Endothelial cell of umbilical vein (primary cell): ENCODE measurements at regions not wholly inside any gene's neighbourhood (a gene's known extent, or its start where the extent isn't known, plus 50 kb on each side); places are given as distances from the start of the nearest gene placed in this dataset.

Experiments used
- BruUV-seq: library from RNA; stranded (reverse); fragments of 400-500 nt; replicated peaks from 2 replicates; lab custom pipeline; 2021; lab: Mats Ljungman, UMichigan
- CTCF ChIA-PET: fragments of 300-600, 350-600 bp; sonication (Branson Sonifier 250); formaldehyde crosslinking; loops from one replicate; lab custom pipeline; 2021; ENCODE audit warnings: antibody characterized with exemption, inconsistent platforms; lab: Charles Lee
- POLR2A ChIA-PET: fragments of 300-600, 350-600 bp; sonication (Branson Sonifier 250); formaldehyde crosslinking; loops from one replicate; lab custom pipeline; 2021; ENCODE audit warnings: antibody characterized with exemption, inconsistent platforms; lab: Charles Lee
- DNase-seq: peaks from one replicate; pipeline ENCODE4 v3.0.0-alpha.2; 2011; ENCODE audit warnings: low read depth, low spot score
- FAIRE-seq: peaks from 2 replicates; lab custom pipeline; 2011; peaks lifted over from hg19 to GRCh38; lab: Jason Lieb, UNC
- H2AFZ ChIP-seq: 2 replicates; pipeline ENCODE4 v1.6.0; 2012; ENCODE audit warnings: low read depth, low read length, control low read depth, inconsistent platforms
- H3K27ac ChIP-seq: 2 replicates; pipeline ENCODE4 v1.5.1; 2011; ENCODE audit warnings: low read depth, mild to moderate bottlenecking, control low read depth, low read length, moderate library complexity; ENCODE audit not compliant: insufficient read depth
- H3K27me3 ChIP-seq, 2 experiments: 2 replicates each; pipeline versions ENCODE4 v1.6.0 to v1.6.1; 2011; ENCODE audit warnings: low read length in 2 of 2, mixed read lengths in 1 of 2; ENCODE audit not compliant: control insufficient read depth in 2 of 2, insufficient read depth in 2 of 2
- H3K36me3 ChIP-seq, 2 experiments: 2 replicates in 1 of 2; 3 replicates in 1 of 2; pipeline ENCODE4 v1.5.1; 2011; ENCODE audit warnings: low read length in 2 of 2, mild to moderate bottlenecking in 1 of 2, moderate library complexity in 1 of 2; ENCODE audit not compliant: control insufficient read depth in 2 of 2, insufficient read depth in 2 of 2; ENCODE audit errors: extremely low read depth in 1 of 2
- H3K4me1 ChIP-seq: 3 replicates; pipeline ENCODE4 v1.5.1; 2011; ENCODE audit warnings: mild to moderate bottlenecking, low read length; ENCODE audit not compliant: control insufficient read depth, insufficient read depth; ENCODE audit errors: extremely low read depth
- H3K4me2 ChIP-seq: 2 replicates; pipeline ENCODE4 v1.6.1; 2011; ENCODE audit warnings: low read length, control low read depth, mixed read lengths; ENCODE audit not compliant: insufficient read depth
- H3K4me3 ChIP-seq, 3 experiments: fragments of 200-600 bp in 1 of 3; sonication (generic), shearing (Covaris generic) in 1 of 3; replicated peaks in 1 of 3; 2 replicates each; pipeline ENCODE4 v1.5.1; 2011 to 2016; ENCODE audit warnings: control low read depth in 3 of 3, low read length in 3 of 3, mild to moderate bottlenecking in 2 of 3, inconsistent platforms in 1 of 3, low read depth in 1 of 3, moderate library complexity in 1 of 3; ENCODE audit not compliant: insufficient read depth in 1 of 3
- H3K79me2 ChIP-seq: 2 replicates; pipeline ENCODE4 v1.6.0; 2012; ENCODE audit warnings: low read length, inconsistent platforms; ENCODE audit not compliant: control insufficient read depth, insufficient read depth
- H3K9ac ChIP-seq: replicated peaks from 2 replicates; pipeline ENCODE3; 2011; ENCODE audit warnings: low read length, control low read depth; ENCODE audit not compliant: insufficient read depth; ENCODE audit errors: extremely low read depth
- H3K9me1 ChIP-seq: replicated peaks from 3 replicates; pipeline ENCODE4 v1.6.0; 2011; ENCODE audit warnings: mild to moderate bottlenecking, low read length; ENCODE audit not compliant: control insufficient read depth, insufficient read depth; ENCODE audit errors: extremely low read depth
- H3K9me3 ChIP-seq: replicated peaks from 2 replicates; pipeline ENCODE4 v1.5.1; 2012; ENCODE audit warnings: low read length, inconsistent platforms; ENCODE audit not compliant: control insufficient read depth, insufficient read depth
- H4K20me1 ChIP-seq: replicated peaks from 2 replicates; pipeline ENCODE3; 2011; ENCODE audit warnings: mild to moderate bottlenecking, low read length; ENCODE audit not compliant: control insufficient read depth, insufficient read depth; ENCODE audit errors: extremely low read depth
- CTCF ChIP-seq, 2 donors: IDR thresholded peaks; 1 replicate in 1 of 2; 2 replicates in 1 of 2; pipeline ENCODE4 v1.5.1; 2011; ENCODE audit warnings: low read length in 2 of 2, mild to moderate bottlenecking in 2 of 2, moderate library complexity in 2 of 2, control low read depth in 1 of 2, inconsistent platforms in 1 of 2, low read depth in 1 of 2; ENCODE audit not compliant: insufficient read depth in 1 of 2; ENCODE audit errors: extremely low read depth in 1 of 2
- EZH2 ChIP-seq: IDR thresholded peaks from 2 replicates; pipeline ENCODE4 v1.6.1; 2012; ENCODE audit warnings: borderline replicate concordance, low read depth, mild to moderate bottlenecking, moderate library complexity, low read length, inconsistent platforms; ENCODE audit not compliant: severe bottlenecking
- FOS ChIP-seq: IDR thresholded peaks from 2 replicates; pipeline ENCODE4 v1.6.1; 2011; ENCODE audit warnings: mild to moderate bottlenecking, low read length, moderate library complexity, borderline replicate concordance; ENCODE audit not compliant: insufficient read depth
- GATA2 ChIP-seq: IDR thresholded peaks from 2 replicates; pipeline ENCODE4 v1.7.0; 2011; ENCODE audit warnings: low read depth, mild to moderate bottlenecking, moderate library complexity, mixed read lengths, low read length; ENCODE audit not compliant: insufficient read length, insufficient read depth
- JUN ChIP-seq: IDR thresholded peaks from 2 replicates; pipeline ENCODE4 v1.6.1; 2011; ENCODE audit warnings: borderline replicate concordance, low read depth; ENCODE audit not compliant: insufficient read length, insufficient read depth
- MYC ChIP-seq: IDR thresholded peaks from one replicate; pipeline ENCODE4 v1.6.1; 2011; ENCODE audit warnings: mild to moderate bottlenecking, low read depth, low read length
- POLR2A ChIP-seq: IDR thresholded peaks from 2 replicates; pipeline ENCODE4 v1.6.1; 2012; ENCODE audit warnings: low read depth, mild to moderate bottlenecking, control low read depth, low read length
- POLR2AphosphoS5 ChIP-seq: IDR thresholded peaks from 2 replicates; pipeline ENCODE4 v1.6.1; 2012; ENCODE audit warnings: low read depth, mild to moderate bottlenecking, control low read depth, low read length, moderate library complexity; ENCODE audit not compliant: insufficient read depth
- dilution Hi-C: fragments of 300-500 bp; cut with MboI; formaldehyde crosslinking; loops from one replicate; pipeline ENCODE4 v1.15.0; 2019; ENCODE audit warnings: low sequenced_read_pairs; ENCODE audit not compliant: extremely low pct_ligation_motif_present
- intact Hi-C: fragments of 100-400 bp; cut with micrococcal nuclease; formaldehyde crosslinking; loops from one replicate; pipeline ENCODE4 v1.10.0; 2022
- TF ChIP-seq, protein P1 (sequence below): IDR thresholded peaks from 2 replicates; pipeline ENCODE4 v1.6.1; 2011; ENCODE audit not compliant: insufficient read depth, insufficient read length

DNA sequence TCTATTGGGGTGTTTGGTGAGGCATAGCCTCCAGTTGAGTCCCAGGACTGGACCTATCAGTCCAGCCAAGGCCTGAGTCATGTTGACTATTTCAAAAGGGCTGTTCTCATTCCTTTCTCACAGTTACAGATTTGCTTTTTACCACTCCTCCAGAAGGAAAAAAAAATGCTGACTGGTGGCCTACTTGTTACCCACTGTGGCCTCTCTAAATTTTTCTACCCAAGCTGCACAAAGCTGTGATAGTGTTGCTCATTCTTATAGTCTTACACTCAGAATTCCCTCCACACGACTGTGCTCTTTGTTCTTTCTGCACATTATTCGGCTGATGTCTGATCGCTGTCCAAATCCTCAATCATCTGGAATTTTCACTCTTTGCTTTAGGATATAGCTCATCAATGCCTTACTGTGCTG lies 1142.2 kb downstream of the IGSF11 start:
- Histone ChIP-seq H3K27me3 (no peaks in the 10 kb centered on the region), H3K9me3 (no peaks in the 10 kb centered on the region), H3K4me2 (no peak overlapping the region), H3K79me2 (no peaks in the 10 kb centered on the region), H3K4me1 (no peaks in the 10 kb centered on the region), H3K9ac (no peak overlapping the region), H3K27ac (no peak overlapping the region), H4K20me1 (no peaks in the 10 kb centered on the region), H2AFZ (no peak overlapping the region), H3K4me3 (no peak overlapping the region), H3K9me1 (no peaks in the 10 kb centered on the region), H3K36me3 (no peaks in the 10 kb centered on the region)
- ChIA-PET POLR2A (no interaction called here), CTCF (interaction anchor here (1.0 kb wide), 1 partner anchor 1122 kb away, joined by 4 read pairs; no protein-coding TSS in a partner anchor)
- dilution Hi-C loops (no loop called here), intact Hi-C loops (loop anchor here (10.0 kb wide), 2 partner anchors 168 to 878 kb away; no protein-coding TSS in a partner anchor)
- DNase-seq (no peak), FAIRE-seq (no peak)
- BruUV-seq: no TSS peak
- TF ChIP-seq GATA2 (no peak), FOS (no peak), MYC (no peak), EZH2 (no peak), POLR2AphosphoS5 (no peak), JUN (no peak), POLR2A (no peak), CTCF (IDR thresholded peaks at IDR 0.05; ENCODE audit: extremely low read depth in 1 of 2, insufficient read depth in 1 of 2, low read depth in 1 of 2, low read length in 2 of 2) (no peak)
- TF ChIP-seq, protein P1, sequence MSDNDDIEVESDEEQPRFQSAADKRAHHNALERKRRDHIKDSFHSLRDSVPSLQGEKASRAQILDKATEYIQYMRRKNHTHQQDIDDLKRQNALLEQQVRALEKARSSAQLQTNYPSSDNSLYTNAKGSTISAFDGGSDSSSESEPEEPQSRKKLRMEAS: no peak
